ENCODE measurements at regions not wholly inside any gene's neighbourhood (a gene's known extent, or its start where the extent isn't known, plus 50 kb on each side); places are given as distances from the start of the nearest gene placed in this dataset.
"Not testable (repeated sequence)": the region's sequence is repeated elsewhere in the genome, so short reads cannot be mapped to it uniquely, and the experiment has no call there.

- WGBS, 2 donors, result 31 to 32% methylated on average over 21 of the region's 21 CpGs
- no peak for TF ChIP-seq EP300 (IDR thresholded peaks at IDR 0.05)
- TF ChIP-seq CTCF (IDR thresholded peaks at IDR 0.05), result no peak
- TF ChIP-seq POLR2A (IDR thresholded peaks at IDR 0.05), result no peak
- Histone ChIP-seq H3K9me3 (no peaks in the 10 kb centered on the region), H3K4me3 (no peak overlapping the region), H3K27me3 (peaks cover 0 to 4% of the 10 kb centered on the region in 2 donors), H3K36me3 (no peaks in the 10 kb centered on the region), H3K27ac (no peak overlapping the region), H3K4me1 (no peaks in the 10 kb centered on the region)
- DNase-seq (ENCODE audit: low spot score in 2 of 2), result no peak
These were observed 103.7 kb downstream of the CRLF2 start for GRCh38 chrX:1108501-1109445.

DNA sequence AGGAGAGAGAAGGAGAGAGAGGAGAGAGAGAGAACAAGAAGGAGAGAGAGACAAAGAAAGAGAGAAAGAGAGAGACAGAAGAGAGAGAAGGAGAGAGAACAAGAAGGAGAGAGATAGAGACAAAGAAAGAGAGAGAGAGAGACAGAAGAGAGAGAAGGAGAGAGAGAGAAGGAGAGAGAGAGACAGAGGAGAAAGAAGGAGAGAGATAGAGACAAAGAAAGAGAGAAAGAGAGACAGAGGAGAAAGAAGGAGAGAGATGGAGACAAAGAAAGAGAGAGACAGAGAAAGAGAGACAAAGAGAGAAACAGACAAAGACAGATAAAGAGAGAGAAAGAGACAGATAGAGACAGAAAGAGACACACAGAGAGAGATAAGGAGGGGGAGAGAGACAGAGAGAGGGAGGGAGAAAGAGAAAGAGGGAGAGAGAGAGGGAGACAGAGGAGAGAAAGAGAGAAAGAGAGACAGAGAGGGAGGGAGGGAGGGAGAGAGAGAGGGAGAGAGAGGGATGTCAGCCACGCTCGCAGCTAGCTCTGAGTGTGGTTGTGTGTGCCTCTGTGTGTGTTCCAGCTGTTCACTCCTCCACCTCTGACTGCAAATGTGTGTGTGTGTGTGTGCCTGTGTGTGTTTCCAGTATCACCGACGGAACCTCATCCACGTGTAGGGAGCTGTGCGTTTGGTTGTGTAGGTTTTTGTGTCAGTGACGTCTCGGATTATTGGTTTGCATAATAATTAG lies 105.8 kb downstream of the CRLF2 start:
- 13 to 18% methylated on average over 8 of the region's 8 CpGs for WGBS, 2 donors
- peaks cover 0 to under 1% of the 10 kb centered on the region in 2 donors for H3K27me3 ChIP-seq

DNA sequence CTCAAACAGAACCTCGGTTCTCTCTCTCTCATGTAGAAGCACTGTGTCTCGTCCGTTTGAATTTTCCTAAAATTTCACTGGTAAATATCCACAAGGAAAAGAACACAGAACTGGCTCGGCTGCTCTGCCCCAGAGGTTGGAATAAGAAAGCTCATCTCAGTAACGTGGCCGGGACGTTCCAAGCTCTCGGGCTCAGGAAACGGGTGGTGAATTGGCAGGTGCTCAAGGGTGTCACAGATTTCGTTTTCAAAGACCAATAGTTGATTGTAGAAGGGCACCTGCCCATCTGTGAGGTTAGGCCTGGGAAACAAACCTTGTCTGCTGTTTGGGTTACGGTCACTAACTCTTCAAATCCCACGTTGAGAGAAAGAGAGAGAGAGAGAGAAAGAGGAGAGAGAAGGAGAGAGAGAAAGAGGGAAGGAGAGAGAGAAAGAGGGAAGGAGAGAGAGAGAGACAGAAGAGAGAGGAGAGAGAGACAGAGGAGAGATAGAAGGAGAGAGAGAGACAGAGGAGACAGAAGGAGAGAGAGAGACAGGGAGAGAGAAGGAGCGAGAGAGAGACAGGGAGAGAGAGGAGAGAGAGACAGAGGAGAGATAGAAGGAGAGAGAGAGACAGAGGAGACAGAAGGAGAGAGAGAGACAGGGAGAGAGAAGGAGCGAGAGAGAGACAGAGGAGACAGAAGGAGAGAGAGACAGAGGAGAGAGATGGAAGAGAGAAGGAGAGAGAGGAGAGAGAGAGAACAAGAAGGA lies 106.6 kb downstream of the CRLF2 start:
- H3K36me3 ChIP-seq, result no peaks in the 10 kb centered on the region
- no peak overlapping the region for H3K4me3 ChIP-seq
- 38% methylated on average over 14 of the region's 14 CpGs for WGBS, 2 donors
- H3K27me3 ChIP-seq, result no peaks in the 10 kb centered on the region
- H3K27ac ChIP-seq, result no peak overlapping the region
- no peaks in the 10 kb centered on the region for H3K4me1 ChIP-seq
- DNase-seq (ENCODE audit: low spot score in 2 of 2), result no peak
- H3K9me3 ChIP-seq, result no peaks in the 10 kb centered on the region
- TF ChIP-seq EP300 (IDR thresholded peaks at IDR 0.05) (no peak), POLR2A (IDR thresholded peaks at IDR 0.05) (no peak), CTCF (IDR thresholded peaks at IDR 0.05) (no peak)

More for the DNA sequence above, 105.8 kb downstream of the CRLF2 start:
- DNase-seq (ENCODE audit: low spot score in 2 of 2), result no peak
- Histone ChIP-seq H3K4me1 (no peaks in the 10 kb centered on the region), H3K9me3 (no peaks in the 10 kb centered on the region), H3K4me3 (no peak overlapping the region), H3K27ac (no peak overlapping the region), H3K36me3 (no peaks in the 10 kb centered on the region)
- TF ChIP-seq CTCF (IDR thresholded peaks at IDR 0.05) (no peak), EP300 (IDR thresholded peaks at IDR 0.05) (no peak)

GRCh38 chrX:1105031-1105430 lies 107.4 kb downstream of the CRLF2 start:
- not testable (repeated sequence) for H3K36me3 ChIP-seq; H3K27me3 ChIP-seq; DNase-seq (ENCODE audit: low spot score in 2 of 2); H3K9me3 ChIP-seq; H3K27ac ChIP-seq; H3K4me3 ChIP-seq; H3K4me1 ChIP-seq
- 94% methylated on average over 17 of the region's 17 CpGs for WGBS, 2 donors

DNA sequence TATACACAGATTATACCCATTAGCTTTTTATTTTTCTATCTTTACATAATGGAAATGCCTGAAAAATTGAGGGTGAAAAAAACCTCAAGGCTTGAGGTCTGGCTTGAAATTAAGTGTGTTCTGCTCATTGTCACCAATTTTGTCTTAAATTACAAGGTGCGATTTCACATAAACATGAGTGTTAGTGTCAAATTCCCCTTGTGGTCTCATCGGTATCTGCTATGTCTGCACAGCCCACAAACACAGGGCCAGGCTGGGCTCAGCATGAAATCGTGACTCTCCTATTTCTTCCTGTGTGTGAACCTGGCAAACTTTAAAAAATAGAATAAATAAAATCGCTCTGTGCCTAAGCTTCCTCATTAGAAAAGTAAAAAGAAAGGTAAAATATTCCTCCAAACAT lies 109.1 kb downstream of the CRLF2 start:
- no peak for TF ChIP-seq CTCF (IDR thresholded peaks at IDR 0.05)
- TF ChIP-seq POLR2A (IDR thresholded peaks at IDR 0.05), result no peak
- no peak for TF ChIP-seq EP300 (IDR thresholded peaks at IDR 0.05)
- DNase-seq (ENCODE audit: low spot score in 2 of 2), result no peak
- Histone ChIP-seq H3K27me3 (no peaks in the 10 kb centered on the region), H3K4me3 (no peak overlapping the region), H3K4me1 (no peaks in the 10 kb centered on the region), H3K27ac (no peak overlapping the region), H3K9me3 (no peaks in the 10 kb centered on the region), H3K36me3 (no peaks in the 10 kb centered on the region)
- WGBS, 2 donors, result 58 to 59% methylated on average over 4 of the region's 4 CpGs
